A549 (cell line): ENCODE measurements at regions not wholly inside any gene's neighbourhood (a gene's known extent, or its start where the extent isn't known, plus 50 kb on each side); places are given as distances from the start of the nearest gene placed in this dataset.

Experiments used
- BCL3 ChIP-seq: fragments of >200 bp; sonication (Bioruptor Twin); formaldehyde crosslinking; IDR thresholded peaks from 3 replicates; pipeline ENCODE4 v1.6.1; 2016
- BHLHE40 ChIP-seq: IDR thresholded peaks from 2 replicates; pipeline ENCODE4 v1.6.1; 2012; ENCODE audit warnings: low read depth, low read length, inconsistent platforms
- CBX2 ChIP-seq: fragments of 200-600 bp; sonication (generic); IDR thresholded peaks from 2 replicates; pipeline ENCODE4 v1.6.1; 2016; ENCODE audit warnings: low read depth, mild to moderate bottlenecking, borderline replicate concordance
- CEBPB ChIP-seq, 2 experiments: fragments of >200 bp in 1 of 2; sonication (Bioruptor Twin) in 1 of 2; formaldehyde crosslinking in 1 of 2; IDR thresholded peaks; 2 replicates each; pipeline ENCODE4 v1.6.1; 2012 to 2016
- CTCF ChIP-seq: fragments of >200 bp; sonication (Bioruptor Twin); formaldehyde crosslinking; IDR thresholded peaks from 3 replicates; pipeline ENCODE4 v1.5.1; 2016
- MAX ChIP-seq: IDR thresholded peaks from 2 replicates; pipeline ENCODE4 v1.6.1; 2012
- MYC ChIP-seq: IDR thresholded peaks from 2 replicates; pipeline ENCODE4 v1.6.1; 2012; ENCODE audit warnings: mild to moderate bottlenecking, inconsistent platforms, low read length, improper control_type of control experiment, borderline replicate concordance
- POLR2A ChIP-seq: IDR thresholded peaks from 2 replicates; pipeline ENCODE4 v1.6.1; 2012; ENCODE audit warnings: mild to moderate bottlenecking, low read length
- POLR2AphosphoS2 ChIP-seq: conservative IDR thresholded peaks from 2 replicates; pipeline ENCODE4 v1.6.1; 2012; ENCODE audit warnings: low read length, improper control_type of control experiment, inconsistent platforms
- RCOR1 ChIP-seq: fragments of 150-350 bp; IDR thresholded peaks from 2 replicates; pipeline ENCODE4 v1.6.1; 2014; ENCODE audit warnings: antibody characterized with exemption, low read length, low read depth
- REST ChIP-seq: fragments of 200-600 bp; sonication (generic); IDR thresholded peaks from 2 replicates; pipeline ENCODE4 v1.6.1; 2016; ENCODE audit warnings: antibody characterized with exemption, mild to moderate bottlenecking, moderate library complexity
- USF2 ChIP-seq: fragments of 450-650 bp; IDR thresholded peaks from 2 replicates; pipeline ENCODE4 v1.6.1; 2014; ENCODE audit warnings: antibody characterized with exemption

- TF ChIP-seq CTCF (no peak), REST (no peak), CBX2 (no peak), CEBPB (IDR thresholded peaks at IDR 0.05) (no peak), POLR2AphosphoS2 (no peak), USF2 (no peak), MAX (no peak), BCL3 (no peak), POLR2A (no peak), BHLHE40 (no peak), RCOR1 (no peak), MYC (no peak)
Observed at GRCh38 chr1:70518106-70518505, 107.0 kb downstream of the CTH start.
